HL-60 (cell line): ENCODE measurements at regions not wholly inside any gene's neighbourhood (a gene's known extent, or its start where the extent isn't known, plus 50 kb on each side); places are given as distances from the start of the nearest gene placed in this dataset.

ENCODE experiments used
- DNase-seq, 2 experiments: peaks; one replicate each; pipeline ENCODE4 v3.0.0-alpha.2; 2010 to 2020; ENCODE audit warnings: low read depth in 1 of 2, low spot score in 1 of 2
- H3K27ac ChIP-seq: fragments of 250-450 bp; sonication (Bioruptor Pico); replicated peaks from 2 replicates; pipeline ENCODE4 v1.5.1; 2020; ENCODE audit warnings: mild to moderate bottlenecking, moderate library complexity
- H3K27me3 ChIP-seq: fragments of 250-450 bp; sonication (Bioruptor Pico); 2 replicates; pipeline ENCODE4 v1.5.1; 2021; ENCODE audit warnings: mild to moderate bottlenecking, moderate library complexity; ENCODE audit not compliant: insufficient read depth, poor library complexity, severe bottlenecking
- H3K4me3 ChIP-seq: replicated peaks from 2 replicates; pipeline ENCODE4 v1.5.1; 2011; ENCODE audit warnings: mild to moderate bottlenecking, control low read depth, low read length; ENCODE audit not compliant: insufficient read depth
- GABPA ChIP-seq: IDR thresholded peaks from 2 replicates; pipeline ENCODE4 v1.6.1; 2012; ENCODE audit warnings: low read depth
- POLR2AphosphoS5 ChIP-seq: IDR thresholded peaks from 2 replicates; pipeline ENCODE4 v1.6.1; 2012; ENCODE audit warnings: low read depth
- SPI1 ChIP-seq: IDR thresholded peaks from 2 replicates; pipeline ENCODE4 v1.6.1; 2012; ENCODE audit warnings: low read depth, mild to moderate bottlenecking, borderline replicate concordance
- TF ChIP-seq, protein P1 (sequence below): IDR thresholded peaks from one replicate; pipeline ENCODE4 v1.5.1; 2011; ENCODE audit warnings: low read length, control low read depth, inconsistent platforms; ENCODE audit not compliant: insufficient read depth
- TF ChIP-seq, protein P2 (sequence below): IDR thresholded peaks from 2 replicates; pipeline ENCODE4 v1.6.1; 2012; ENCODE audit warnings: low read depth; ENCODE audit not compliant: insufficient replicate concordance

DNA sequence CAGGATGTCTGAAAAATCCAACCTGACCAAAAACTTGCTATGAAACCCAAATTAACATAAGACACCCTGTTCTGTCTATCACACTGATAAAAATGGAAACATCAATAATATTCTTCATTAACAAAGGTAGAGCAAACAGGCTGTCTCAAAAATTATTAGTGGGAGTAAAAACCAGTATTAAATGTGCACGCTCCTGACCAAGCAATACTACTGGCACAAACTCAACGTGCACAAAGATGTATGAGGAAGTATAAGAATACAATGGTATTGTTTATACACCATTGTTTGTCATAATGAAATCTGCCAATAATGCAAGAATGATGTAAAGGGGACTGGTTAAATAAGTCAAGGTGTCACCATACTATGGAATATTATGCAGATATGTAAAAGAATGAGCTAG lies 288.5 kb downstream of the MN1 start:
- Histone ChIP-seq H3K4me3 (no peak overlapping the region), H3K27me3 (no peaks in the 10 kb centered on the region), H3K27ac (no peak overlapping the region)
- no peak for DNase-seq
- TF ChIP-seq, protein P1, sequence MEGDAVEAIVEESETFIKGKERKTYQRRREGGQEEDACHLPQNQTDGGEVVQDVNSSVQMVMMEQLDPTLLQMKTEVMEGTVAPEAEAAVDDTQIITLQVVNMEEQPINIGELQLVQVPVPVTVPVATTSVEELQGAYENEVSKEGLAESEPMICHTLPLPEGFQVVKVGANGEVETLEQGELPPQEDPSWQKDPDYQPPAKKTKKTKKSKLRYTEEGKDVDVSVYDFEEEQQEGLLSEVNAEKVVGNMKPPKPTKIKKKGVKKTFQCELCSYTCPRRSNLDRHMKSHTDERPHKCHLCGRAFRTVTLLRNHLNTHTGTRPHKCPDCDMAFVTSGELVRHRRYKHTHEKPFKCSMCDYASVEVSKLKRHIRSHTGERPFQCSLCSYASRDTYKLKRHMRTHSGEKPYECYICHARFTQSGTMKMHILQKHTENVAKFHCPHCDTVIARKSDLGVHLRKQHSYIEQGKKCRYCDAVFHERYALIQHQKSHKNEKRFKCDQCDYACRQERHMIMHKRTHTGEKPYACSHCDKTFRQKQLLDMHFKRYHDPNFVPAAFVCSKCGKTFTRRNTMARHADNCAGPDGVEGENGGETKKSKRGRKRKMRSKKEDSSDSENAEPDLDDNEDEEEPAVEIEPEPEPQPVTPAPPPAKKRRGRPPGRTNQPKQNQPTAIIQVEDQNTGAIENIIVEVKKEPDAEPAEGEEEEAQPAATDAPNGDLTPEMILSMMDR, result no peak
- TF ChIP-seq POLR2AphosphoS5, result no peak
- TF ChIP-seq GABPA, result no peak
- TF ChIP-seq SPI1, result no peak
- TF ChIP-seq, protein P2, sequence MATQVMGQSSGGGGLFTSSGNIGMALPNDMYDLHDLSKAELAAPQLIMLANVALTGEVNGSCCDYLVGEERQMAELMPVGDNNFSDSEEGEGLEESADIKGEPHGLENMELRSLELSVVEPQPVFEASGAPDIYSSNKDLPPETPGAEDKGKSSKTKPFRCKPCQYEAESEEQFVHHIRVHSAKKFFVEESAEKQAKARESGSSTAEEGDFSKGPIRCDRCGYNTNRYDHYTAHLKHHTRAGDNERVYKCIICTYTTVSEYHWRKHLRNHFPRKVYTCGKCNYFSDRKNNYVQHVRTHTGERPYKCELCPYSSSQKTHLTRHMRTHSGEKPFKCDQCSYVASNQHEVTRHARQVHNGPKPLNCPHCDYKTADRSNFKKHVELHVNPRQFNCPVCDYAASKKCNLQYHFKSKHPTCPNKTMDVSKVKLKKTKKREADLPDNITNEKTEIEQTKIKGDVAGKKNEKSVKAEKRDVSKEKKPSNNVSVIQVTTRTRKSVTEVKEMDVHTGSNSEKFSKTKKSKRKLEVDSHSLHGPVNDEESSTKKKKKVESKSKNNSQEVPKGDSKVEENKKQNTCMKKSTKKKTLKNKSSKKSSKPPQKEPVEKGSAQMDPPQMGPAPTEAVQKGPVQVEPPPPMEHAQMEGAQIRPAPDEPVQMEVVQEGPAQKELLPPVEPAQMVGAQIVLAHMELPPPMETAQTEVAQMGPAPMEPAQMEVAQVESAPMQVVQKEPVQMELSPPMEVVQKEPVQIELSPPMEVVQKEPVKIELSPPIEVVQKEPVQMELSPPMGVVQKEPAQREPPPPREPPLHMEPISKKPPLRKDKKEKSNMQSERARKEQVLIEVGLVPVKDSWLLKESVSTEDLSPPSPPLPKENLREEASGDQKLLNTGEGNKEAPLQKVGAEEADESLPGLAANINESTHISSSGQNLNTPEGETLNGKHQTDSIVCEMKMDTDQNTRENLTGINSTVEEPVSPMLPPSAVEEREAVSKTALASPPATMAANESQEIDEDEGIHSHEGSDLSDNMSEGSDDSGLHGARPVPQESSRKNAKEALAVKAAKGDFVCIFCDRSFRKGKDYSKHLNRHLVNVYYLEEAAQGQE, result no peak

DNA sequence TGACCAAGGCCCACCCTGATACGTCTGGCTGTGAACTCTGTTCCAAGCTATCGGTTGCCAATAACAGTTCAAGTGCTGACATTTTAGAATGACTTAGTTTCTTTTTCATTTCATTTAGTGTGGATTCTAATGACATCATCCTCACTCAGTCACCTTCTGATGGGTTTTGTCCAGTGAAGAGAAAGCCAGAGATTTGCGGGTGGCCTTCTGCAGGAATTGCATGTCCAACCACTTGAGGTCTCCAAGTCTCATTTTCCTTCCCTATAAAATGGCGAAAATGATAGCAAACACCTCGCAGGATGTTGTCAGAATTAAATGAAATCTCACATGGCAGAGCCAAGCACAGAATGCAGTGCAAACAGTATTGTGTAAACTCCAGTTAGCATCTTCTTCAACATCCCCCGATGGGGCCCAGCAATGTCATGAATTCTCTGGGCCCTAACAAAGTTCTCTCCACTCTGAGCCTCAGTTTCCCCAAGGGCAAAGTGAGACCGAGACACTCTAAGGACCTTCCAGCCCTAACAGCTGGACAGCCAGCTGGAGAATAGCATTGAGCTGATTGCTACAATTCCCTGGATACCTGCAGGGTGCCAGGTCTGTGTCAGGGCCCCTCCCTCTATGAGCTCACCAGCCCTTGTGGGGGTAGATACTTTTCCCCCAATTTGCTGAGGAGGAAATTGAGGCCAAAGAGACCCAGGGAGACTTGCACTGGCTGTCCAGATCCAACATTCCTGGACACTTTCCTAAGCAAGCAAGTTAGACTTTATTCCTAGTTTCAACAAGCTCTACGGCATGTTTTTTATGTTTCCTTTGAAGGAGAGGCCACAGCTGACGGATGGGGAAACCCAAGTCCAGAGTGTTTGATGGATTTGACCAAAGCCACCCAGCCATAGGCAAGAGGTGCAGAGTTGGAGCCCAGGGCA lies 286.7 kb downstream of the MN1 start:
- Histone ChIP-seq H3K27ac (no peak overlapping the region), H3K4me3 (no peak overlapping the region), H3K27me3 (no peaks in the 10 kb centered on the region)
- DNase-seq, result no peak
- TF ChIP-seq GABPA, result no peak

DNA sequence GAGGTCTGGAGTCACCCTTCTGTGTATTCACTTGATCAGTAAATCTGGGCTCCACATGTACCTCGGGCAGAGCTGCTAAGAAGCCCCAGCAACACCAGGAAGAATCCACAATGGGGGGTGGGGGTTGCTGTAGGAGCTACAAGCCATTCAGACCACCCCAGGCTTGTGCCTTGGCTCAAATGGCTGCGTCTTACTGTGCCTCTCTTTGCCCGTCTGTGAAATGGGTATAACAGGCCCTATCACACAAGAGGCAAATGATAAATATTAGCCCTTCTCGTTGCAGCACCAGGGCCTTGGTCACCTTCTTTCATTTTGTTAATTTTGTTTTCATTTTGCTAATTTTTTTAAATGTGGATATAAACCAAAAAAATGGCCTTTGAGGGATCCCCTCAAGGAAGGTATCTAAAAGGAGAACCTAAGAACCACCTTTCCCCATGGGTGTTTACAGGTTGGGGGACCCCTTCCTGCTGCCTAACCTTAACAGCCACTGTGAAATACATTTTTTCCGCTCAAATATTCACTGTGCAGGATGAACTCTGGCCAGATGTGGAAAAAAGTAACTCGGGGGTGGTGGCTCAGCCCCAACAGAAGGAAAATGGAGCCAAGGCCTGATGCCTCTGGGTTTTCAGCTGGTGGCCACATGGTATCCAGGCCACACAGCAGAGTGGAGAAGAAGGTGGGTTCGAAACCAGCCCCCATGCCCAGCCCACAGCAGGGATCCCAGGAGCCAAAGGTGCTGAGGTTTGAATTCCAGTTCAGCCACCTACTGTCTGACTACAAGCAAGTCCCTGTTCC lies 284.0 kb downstream of the MN1 start:
- no peak overlapping the region for H3K4me3 ChIP-seq

More for the DNA sequence above, 284.0 kb downstream of the MN1 start:
- no peak for DNase-seq
- TF ChIP-seq, protein P1, result no peak
- TF ChIP-seq POLR2AphosphoS5 (no peak), SPI1 (no peak), GABPA (no peak)
- TF ChIP-seq, protein P2, result no peak
- Histone ChIP-seq H3K27me3 (no peaks in the 10 kb centered on the region), H3K27ac (no peak overlapping the region)
